GM19035 (cell line): ENCODE measurements at regions not wholly inside any gene's neighbourhood (a gene's known extent, or its start where the extent isn't known, plus 50 kb on each side); places are given as distances from the start of the nearest gene placed in this dataset.
"Not testable (repeated sequence)": the region's sequence is repeated elsewhere in the genome, so short reads cannot be mapped to it uniquely, and the experiment has no call there.

Source experiments
- ATAC-seq: cut with Tn5 transposase; IDR thresholded peaks from one replicate; pipeline ENCODE4 v1.9.1; 2021; ENCODE audit not compliant: unreplicated experiment

DNA sequence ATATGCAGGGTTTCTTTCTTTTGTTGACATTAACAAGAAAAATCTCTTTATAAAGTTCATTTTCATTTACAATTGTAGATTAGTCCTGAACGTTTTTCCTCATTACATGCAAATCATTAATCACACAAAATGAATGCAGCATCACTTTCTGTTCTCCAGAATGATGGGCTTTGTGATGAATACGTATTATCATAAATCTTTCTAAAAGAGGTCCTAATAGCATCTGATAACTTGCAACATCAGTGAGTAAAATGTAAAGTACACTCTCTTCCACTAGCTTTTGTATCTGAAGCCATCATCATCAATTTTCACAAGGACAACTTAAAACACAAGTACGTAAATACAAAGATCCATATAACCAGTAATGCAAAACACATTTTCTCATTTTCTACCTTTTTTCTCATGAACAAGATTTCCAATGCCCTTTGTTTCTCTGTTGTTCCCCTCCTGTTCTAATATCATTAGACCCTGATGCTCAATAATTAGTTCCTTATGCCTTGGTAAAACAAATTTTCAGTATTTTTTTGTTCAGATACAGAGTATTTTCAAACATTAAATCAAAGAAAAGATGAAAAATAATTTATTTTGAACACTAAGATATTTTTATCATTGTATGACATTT is 437.4 kb upstream of the MIR17HG start:
- no peak for ATAC-seq

- ATAC-seq, result no peak
Observed at GRCh38 chr13:90912247-90912646, 435.2 kb upstream of the MIR17HG start.

DNA sequence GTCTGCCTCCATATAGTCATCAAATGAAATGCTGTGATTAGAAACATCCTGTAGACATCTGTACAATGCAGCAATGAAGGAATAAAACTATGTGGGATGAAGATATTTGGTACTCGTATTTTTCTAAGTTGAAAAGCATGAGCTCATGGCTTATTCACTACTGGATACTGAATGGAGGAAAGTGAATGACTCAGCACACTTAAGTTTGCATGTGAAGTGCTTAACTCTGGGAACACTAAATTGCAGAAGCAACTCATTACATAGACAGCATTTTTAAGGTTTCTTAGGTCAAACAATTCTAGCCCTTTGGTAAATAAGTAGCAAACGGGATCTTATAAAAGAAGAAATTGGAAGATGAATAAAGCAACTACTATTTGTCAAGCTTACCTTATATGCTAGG is 429.0 kb upstream of the MIR17HG start:
- ATAC-seq, result no peak

GRCh38 chr13:90919153-90919552 is 428.3 kb upstream of the MIR17HG start:
- no peak for ATAC-seq

DNA sequence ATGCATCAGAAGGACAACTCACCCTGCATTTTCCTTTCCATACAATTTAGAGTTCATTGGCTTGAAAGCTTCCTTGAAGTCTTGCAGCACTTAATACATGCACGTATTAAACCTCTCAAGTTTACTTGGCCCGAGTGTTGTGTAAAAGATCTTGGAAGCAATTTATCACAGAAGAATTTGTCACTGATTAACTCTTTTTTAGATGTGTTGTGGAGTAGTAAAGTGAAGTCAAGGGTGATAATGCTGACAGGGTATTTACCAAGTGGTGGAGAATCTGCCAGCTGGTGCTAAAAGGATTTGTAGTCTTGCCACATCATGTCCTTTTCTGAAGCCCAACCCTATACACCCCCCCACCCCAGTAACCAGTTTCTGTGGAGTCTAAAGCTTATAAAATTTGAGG is 421.0 kb upstream of the MIR17HG start:
- ATAC-seq, result no peak

DNA sequence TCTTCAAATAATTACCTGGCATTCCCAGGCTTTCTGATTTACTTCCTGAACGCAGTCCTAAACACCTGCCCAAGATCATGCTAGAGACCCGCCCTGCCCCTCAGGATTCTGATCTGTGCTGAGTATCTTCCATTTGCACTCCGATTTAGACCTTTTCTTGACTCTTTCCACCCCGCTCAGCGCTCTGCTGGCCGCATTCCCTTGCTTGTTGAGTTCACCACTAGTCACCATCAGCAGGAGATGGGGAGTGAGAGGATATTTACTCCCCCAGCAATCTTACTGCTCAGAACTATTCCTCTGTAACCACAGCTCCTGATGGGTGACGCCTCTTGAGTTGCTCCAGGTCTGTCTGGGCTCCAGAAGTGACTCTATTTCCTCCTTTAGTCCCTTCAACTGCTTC is 419.4 kb upstream of the MIR17HG start:
- ATAC-seq, result no peak

DNA sequence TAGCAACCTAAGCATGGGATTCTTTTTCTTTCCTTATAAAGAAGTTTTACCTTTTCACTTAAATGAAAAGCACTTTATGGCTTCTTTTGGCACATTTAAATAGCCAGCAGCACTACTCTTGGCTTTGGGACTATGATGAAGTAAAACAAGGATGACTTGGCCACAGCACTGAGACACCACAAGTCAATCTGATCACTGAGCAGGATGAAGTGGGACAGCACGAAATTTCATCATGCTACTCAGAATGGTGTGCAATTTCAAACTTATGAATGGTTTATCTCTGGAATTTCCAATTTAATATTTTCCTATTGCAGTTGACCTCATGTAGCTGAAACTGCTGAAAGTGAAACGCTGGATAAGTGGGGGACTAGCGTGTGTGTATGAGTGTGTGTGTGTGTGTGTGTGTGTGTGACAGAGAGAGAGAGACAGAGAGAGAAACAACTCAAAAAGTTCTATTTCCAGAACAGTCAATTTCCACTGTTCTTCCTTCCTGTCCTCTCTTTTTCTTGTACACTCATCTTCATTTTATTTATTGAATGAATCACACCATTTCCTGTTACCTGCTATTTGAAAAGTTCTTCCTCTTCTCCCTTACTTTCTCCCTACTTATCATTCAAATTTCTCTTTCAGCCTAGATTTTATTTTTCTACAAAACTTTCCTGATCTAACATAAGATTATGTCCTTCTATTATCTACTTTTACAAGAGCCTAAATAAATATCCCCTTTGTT is 414.2 kb upstream of the MIR17HG start:
- ATAC-seq, result no peak

- ATAC-seq, result no peak
Observed at GRCh38 chr13:90934741-90935140, 412.7 kb upstream of the MIR17HG start.

- no peak for ATAC-seq
Observed at GRCh38 chr13:90938848-90939247, 408.6 kb upstream of the MIR17HG start.

GRCh38 chr13:90943946-90944345 is 403.5 kb upstream of the MIR17HG start:
- no peak for ATAC-seq

DNA sequence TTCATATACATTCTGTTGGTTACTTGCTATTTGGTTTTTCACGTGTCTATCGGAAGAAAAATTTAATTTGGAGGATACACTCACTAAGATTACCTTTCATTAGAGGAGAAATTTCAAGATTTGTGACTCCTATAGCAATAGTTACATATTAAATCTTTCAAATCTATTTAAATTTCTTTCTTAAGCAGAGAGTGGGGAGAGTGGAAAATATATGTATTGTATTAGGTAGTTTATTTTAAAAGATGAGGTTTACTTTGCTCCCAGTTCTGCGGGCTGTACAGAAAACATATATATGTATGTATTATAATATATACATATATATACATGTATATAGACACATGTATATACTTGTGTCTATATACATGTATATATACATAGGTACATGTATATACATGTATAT is 402.3 kb upstream of the MIR17HG start:
- not testable (repeated sequence) for ATAC-seq

GRCh38 chr13:90946125-90946524 is 401.4 kb upstream of the MIR17HG start:
- not testable (repeated sequence) for ATAC-seq

DNA sequence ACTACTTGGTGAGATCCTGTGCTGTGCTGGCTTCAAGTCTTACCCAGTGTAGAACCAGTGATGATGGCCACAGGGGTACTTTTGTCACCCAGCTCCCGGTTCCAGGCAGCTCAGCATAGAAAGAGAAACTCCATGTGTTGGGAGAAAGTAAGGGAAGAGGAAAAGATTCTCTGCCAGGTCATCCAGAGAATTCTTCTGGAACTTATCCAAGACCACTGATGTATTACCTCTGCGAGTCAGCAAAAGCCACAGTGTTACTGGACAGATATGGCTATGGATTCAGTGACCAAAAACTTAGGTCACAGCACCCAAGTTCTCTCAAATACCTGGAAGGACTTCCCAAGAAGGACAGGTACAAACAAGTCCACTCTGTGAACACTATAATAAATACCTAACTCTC is 399.5 kb upstream of the MIR17HG start:
- ATAC-seq, result no peak

- no peak for ATAC-seq
Observed at GRCh38 chr13:90950160-90950559, 397.3 kb upstream of the MIR17HG start.

- no peak for ATAC-seq
Observed at GRCh38 chr13:90951663-90952062, 395.8 kb upstream of the MIR17HG start.

- ATAC-seq, result no peak
Observed at GRCh38 chr13:90952326-90952725, 395.2 kb upstream of the MIR17HG start.

- ATAC-seq, result no peak
Observed at GRCh38 chr13:90954605-90955195, 392.8 kb upstream of the MIR17HG start.

DNA sequence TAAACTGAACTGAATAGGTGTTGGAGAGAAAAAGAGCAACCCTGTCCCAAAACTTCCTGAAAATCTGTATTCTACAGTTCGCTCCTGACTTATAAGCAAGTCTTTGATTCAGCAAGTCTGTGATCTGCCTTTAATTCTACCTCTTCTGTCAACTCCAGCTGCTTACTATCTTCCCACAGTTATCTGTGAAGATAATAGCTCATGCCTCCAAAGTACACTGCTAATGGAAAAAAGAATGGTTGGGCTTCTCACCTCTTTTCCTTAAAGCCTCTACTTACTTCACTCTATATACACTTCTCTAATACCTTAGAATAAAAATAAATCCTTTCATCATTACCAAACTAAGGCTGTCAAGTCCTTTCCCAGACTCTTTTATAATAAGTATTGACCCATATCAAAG is 391.5 kb upstream of the MIR17HG start:
- no peak for ATAC-seq

- no peak for ATAC-seq
Observed at GRCh38 chr13:90958866-90959265, 388.6 kb upstream of the MIR17HG start.

- ATAC-seq, result no peak
Observed at GRCh38 chr13:90968166-90968904, 379.2 kb upstream of the MIR17HG start.

DNA sequence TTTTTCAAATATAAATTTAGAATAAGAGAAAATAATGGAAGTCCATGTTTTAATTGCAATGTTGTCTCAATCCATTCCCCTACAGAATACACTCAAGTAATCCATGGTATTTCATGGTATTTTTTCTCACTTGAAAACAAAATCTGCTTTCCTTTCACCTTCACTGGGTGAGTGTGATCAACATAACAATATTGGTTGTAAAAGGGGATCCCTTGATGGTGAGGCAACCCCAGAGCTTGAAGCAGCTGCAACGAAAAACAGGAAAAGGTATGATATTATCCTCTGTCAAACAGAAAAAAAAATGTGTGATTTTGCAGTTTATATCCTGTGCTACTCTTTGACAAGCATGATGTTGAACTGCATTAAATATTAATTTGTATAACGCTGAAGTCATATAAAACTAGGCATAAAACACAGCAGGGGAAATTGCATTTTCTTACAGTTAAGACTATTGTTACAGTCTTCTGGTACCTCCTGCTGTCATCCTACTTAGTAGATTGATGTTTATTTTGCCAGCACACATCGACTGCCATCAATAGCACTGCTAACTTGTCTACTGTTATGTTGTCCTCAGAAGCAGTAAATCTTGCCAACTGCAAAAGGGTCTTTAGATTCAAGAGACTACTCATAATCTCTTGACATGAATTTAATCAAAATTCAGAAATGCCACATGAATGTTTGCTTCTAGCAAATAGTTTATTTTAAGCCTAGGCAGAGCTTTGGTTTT is 373.1 kb upstream of the MIR17HG start:
- no peak for ATAC-seq
